ENCODE measurements at regions not wholly inside any gene's neighbourhood (a gene's known extent, or its start where the extent isn't known, plus 50 kb on each side); places are given as distances from the start of the nearest gene placed in this dataset.

DNA sequence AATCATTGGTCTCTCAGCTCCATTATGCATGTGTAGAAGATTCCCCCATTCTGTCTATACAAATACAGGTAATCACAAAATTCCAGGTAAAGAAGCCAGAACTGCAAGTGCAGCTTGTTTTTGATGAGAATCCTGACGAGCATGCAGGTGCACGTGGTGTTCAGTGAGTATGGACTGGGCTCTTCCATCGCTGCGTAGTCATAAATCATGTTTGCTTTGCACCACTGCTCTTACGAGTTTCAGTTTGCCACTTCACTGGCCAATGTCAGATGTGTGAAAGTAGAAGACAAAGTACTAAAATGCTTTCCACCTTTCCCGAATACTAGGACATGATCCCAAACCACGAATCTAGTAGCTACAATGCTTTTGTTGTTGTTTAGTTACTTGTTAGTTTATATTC, 390.7 kb downstream of the LIG4 start:
- TF ChIP-seq EP300 (IDR thresholded peaks at IDR 0.05) (no peak), POLR2A (IDR thresholded peaks at IDR 0.05; ENCODE audit: low read depth) (no peak), POLR2AphosphoS5 (IDR thresholded peaks at IDR 0.05) (no peak)
- TF ChIP-seq, protein P1, sequence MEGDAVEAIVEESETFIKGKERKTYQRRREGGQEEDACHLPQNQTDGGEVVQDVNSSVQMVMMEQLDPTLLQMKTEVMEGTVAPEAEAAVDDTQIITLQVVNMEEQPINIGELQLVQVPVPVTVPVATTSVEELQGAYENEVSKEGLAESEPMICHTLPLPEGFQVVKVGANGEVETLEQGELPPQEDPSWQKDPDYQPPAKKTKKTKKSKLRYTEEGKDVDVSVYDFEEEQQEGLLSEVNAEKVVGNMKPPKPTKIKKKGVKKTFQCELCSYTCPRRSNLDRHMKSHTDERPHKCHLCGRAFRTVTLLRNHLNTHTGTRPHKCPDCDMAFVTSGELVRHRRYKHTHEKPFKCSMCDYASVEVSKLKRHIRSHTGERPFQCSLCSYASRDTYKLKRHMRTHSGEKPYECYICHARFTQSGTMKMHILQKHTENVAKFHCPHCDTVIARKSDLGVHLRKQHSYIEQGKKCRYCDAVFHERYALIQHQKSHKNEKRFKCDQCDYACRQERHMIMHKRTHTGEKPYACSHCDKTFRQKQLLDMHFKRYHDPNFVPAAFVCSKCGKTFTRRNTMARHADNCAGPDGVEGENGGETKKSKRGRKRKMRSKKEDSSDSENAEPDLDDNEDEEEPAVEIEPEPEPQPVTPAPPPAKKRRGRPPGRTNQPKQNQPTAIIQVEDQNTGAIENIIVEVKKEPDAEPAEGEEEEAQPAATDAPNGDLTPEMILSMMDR (IDR thresholded peaks at IDR 0.05) = no peak
